HEK293 (cell line): ENCODE measurements at regions not wholly inside any gene's neighbourhood (a gene's known extent, or its start where the extent isn't known, plus 50 kb on each side); places are given as distances from the start of the nearest gene placed in this dataset.

Experiments
- CTCF ChIA-PET: fragments of 350-600 bp; formaldehyde crosslinking; extraction: SDS; loops from one replicate; lab custom pipeline; 2021; ENCODE audit warnings: antibody characterized with exemption; lab: Yijun Ruan, JAX
- POLR2A ChIA-PET: fragments of 300-600 bp; formaldehyde crosslinking; extraction: SDS; loops from one replicate; lab custom pipeline; 2020; ENCODE audit warnings: antibody characterized with exemption, inconsistent platforms; lab: Yijun Ruan, JAX
- H3K27ac ChIP-seq: fragments of 200-500 bp; sonication (Bioruptor generic); 2 replicates; pipeline ENCODE4 v1.5.1; 2014; ENCODE audit warnings: low read depth, low read length, control low read depth, inconsistent platforms; ENCODE audit errors: extremely low read depth
- H3K36me3 ChIP-seq, 2 experiments: fragments of 200-500 bp in 1 of 2; sonication (Bioruptor generic) in 1 of 2; 1 replicate in 1 of 2; 2 replicates in 1 of 2; pipeline ENCODE4 v1.5.1; 2014 to 2017; ENCODE audit warnings: inconsistent platforms in 2 of 2, low read length in 2 of 2; ENCODE audit not compliant: control insufficient read depth in 2 of 2, insufficient read depth in 1 of 2
- H3K4me1 ChIP-seq: fragments of 200-500 bp; sonication (Bioruptor generic); 2 replicates; pipeline ENCODE4 v1.5.1; 2014; ENCODE audit warnings: mild to moderate bottlenecking, low read length, inconsistent platforms; ENCODE audit not compliant: control insufficient read depth, insufficient read depth
- H3K4me3 ChIP-seq: 2 replicates; pipeline ENCODE4 v1.5.1; 2011; ENCODE audit warnings: low read depth, mild to moderate bottlenecking, control low read depth, low read length, moderate library complexity
- H3K9me3 ChIP-seq: fragments of 200-500 bp; sonication (Bioruptor generic); 2 replicates; pipeline ENCODE4 v1.5.1; 2014; ENCODE audit warnings: low read depth, low read length, inconsistent platforms; ENCODE audit not compliant: control insufficient read depth, insufficient read depth
- ELK4 ChIP-seq: IDR thresholded peaks from 2 replicates; pipeline ENCODE4 v1.6.1; 2011; ENCODE audit warnings: mild to moderate bottlenecking, low read depth, low read length, borderline replicate concordance
- GLI4 ChIP-seq: fragments of 450-650 bp; formaldehyde crosslinking; IDR thresholded peaks from 2 replicates; pipeline ENCODE4 v1.5.1; 2016; ENCODE audit warnings: missing biosample characterization, missing genetic modification characterization
- KLF7 ChIP-seq: fragments of 450-650 bp; formaldehyde crosslinking; IDR thresholded peaks from 2 replicates; pipeline ENCODE4 v1.5.1; 2016; ENCODE audit warnings: missing biosample characterization, missing genetic modification characterization, borderline replicate concordance
- PRDM6 ChIP-seq: fragments of 450-650 bp; formaldehyde crosslinking; IDR thresholded peaks from 2 replicates; pipeline ENCODE4 v1.5.1; 2017; ENCODE audit warnings: missing biosample characterization, missing genetic modification characterization
- ZBTB20 ChIP-seq: fragments of 450-650 bp; formaldehyde crosslinking; IDR thresholded peaks from 2 replicates; pipeline ENCODE4 v1.5.1; 2016; ENCODE audit warnings: missing biosample characterization, missing genetic modification characterization
- ZFP3 ChIP-seq: fragments of 450-650 bp; formaldehyde crosslinking; IDR thresholded peaks from 2 replicates; pipeline ENCODE4 v1.5.1; 2016; ENCODE audit warnings: low read depth, missing biosample characterization, missing genetic modification characterization
- ZNF280D ChIP-seq: fragments of 450-650 bp; formaldehyde crosslinking; IDR thresholded peaks from 2 replicates; pipeline ENCODE4 v1.5.1; 2016; ENCODE audit warnings: missing biosample characterization, missing genetic modification characterization
- ZNF302 ChIP-seq: fragments of 450-650 bp; formaldehyde crosslinking; IDR thresholded peaks from 2 replicates; pipeline ENCODE4 v1.5.1; 2016; ENCODE audit warnings: missing biosample characterization, missing genetic modification characterization, low read depth
- ZNF585B ChIP-seq: fragments of 450-650 bp; formaldehyde crosslinking; IDR thresholded peaks from 2 replicates; pipeline ENCODE4 v1.5.1; 2016; ENCODE audit warnings: missing biosample characterization, missing genetic modification characterization
- ZNF624 ChIP-seq: fragments of 450-650 bp; formaldehyde crosslinking; IDR thresholded peaks from 2 replicates; pipeline ENCODE4 v1.5.1; 2017; ENCODE audit warnings: missing biosample characterization, missing genetic modification characterization
- TF ChIP-seq, protein P1 (sequence below): fragments of 450-650 bp; formaldehyde crosslinking; IDR thresholded peaks from 2 replicates; pipeline ENCODE4 v1.5.0; 2017; ENCODE audit warnings: missing biosample characterization, missing genetic modification characterization, borderline replicate concordance
- TF ChIP-seq, protein P2 (sequence below): fragments of 450-650 bp; formaldehyde crosslinking; IDR thresholded peaks from 2 replicates; pipeline ENCODE4 v1.5.1; 2016; ENCODE audit warnings: missing biosample characterization, missing genetic modification characterization
- TF ChIP-seq, protein P3 (sequence below): fragments of 450-650 bp; formaldehyde crosslinking; IDR thresholded peaks from 2 replicates; pipeline ENCODE4 v1.5.1; 2016; ENCODE audit warnings: missing biosample characterization, missing genetic modification characterization
- TF ChIP-seq, protein P4 (sequence below): fragments of 450-650 bp; formaldehyde crosslinking; IDR thresholded peaks from 2 replicates; pipeline ENCODE4 v1.5.1; 2016; ENCODE audit warnings: missing biosample characterization, missing genetic modification characterization, low read depth

- no peak overlapping the region for H3K4me3 ChIP-seq
Observed at GRCh38 chr10:131032329-131033165, 279.0 kb downstream of the TCERG1L start.

GRCh38 chr10:131033166-131034085, 278.1 kb downstream of the TCERG1L start:
- Histone ChIP-seq H3K36me3 (no peaks in the 10 kb centered on the region), H3K4me3 (no peak overlapping the region), H3K9me3 (no peaks in the 10 kb centered on the region), H3K27ac (no peak overlapping the region), H3K4me1 (no peaks in the 10 kb centered on the region)
- TF ChIP-seq ZNF585B (tag by site-specific recombination) (no peak), ZNF624 (tag by site-specific recombination) (no peak), ZNF302 (tag by site-specific recombination) (no peak), GLI4 (tag by site-specific recombination) (no peak)
- TF ChIP-seq, protein P1, sequence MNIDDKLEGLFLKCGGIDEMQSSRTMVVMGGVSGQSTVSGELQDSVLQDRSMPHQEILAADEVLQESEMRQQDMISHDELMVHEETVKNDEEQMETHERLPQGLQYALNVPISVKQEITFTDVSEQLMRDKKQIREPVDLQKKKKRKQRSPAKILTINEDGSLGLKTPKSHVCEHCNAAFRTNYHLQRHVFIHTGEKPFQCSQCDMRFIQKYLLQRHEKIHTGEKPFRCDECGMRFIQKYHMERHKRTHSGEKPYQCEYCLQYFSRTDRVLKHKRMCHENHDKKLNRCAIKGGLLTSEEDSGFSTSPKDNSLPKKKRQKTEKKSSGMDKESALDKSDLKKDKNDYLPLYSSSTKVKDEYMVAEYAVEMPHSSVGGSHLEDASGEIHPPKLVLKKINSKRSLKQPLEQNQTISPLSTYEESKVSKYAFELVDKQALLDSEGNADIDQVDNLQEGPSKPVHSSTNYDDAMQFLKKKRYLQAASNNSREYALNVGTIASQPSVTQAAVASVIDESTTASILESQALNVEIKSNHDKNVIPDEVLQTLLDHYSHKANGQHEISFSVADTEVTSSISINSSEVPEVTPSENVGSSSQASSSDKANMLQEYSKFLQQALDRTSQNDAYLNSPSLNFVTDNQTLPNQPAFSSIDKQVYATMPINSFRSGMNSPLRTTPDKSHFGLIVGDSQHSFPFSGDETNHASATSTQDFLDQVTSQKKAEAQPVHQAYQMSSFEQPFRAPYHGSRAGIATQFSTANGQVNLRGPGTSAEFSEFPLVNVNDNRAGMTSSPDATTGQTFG (tag by site-specific recombination): no peak
- POLR2A ChIA-PET: no interaction called here
- CTCF ChIA-PET: no interaction called here

More at GRCh38 chr10:131032329-131033165, 279.0 kb downstream of the TCERG1L start:
- Histone ChIP-seq H3K9me3 (no peaks in the 10 kb centered on the region), H3K36me3 (no peaks in the 10 kb centered on the region)
- ChIA-PET POLR2A (no interaction called here), CTCF (no interaction called here)
- TF ChIP-seq ELK4: no peak
- no peak for TF ChIP-seq PRDM6
- no peak for TF ChIP-seq ZBTB20
- TF ChIP-seq, protein P2, sequence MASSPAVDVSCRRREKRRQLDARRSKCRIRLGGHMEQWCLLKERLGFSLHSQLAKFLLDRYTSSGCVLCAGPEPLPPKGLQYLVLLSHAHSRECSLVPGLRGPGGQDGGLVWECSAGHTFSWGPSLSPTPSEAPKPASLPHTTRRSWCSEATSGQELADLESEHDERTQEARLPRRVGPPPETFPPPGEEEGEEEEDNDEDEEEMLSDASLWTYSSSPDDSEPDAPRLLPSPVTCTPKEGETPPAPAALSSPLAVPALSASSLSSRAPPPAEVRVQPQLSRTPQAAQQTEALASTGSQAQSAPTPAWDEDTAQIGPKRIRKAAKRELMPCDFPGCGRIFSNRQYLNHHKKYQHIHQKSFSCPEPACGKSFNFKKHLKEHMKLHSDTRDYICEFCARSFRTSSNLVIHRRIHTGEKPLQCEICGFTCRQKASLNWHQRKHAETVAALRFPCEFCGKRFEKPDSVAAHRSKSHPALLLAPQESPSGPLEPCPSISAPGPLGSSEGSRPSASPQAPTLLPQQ: no peak
- TF ChIP-seq, all 188 proteins: peak for 0
- Histone ChIP-seq H3K4me1 (no peaks in the 10 kb centered on the region), H3K27ac (no peak overlapping the region)

DNA sequence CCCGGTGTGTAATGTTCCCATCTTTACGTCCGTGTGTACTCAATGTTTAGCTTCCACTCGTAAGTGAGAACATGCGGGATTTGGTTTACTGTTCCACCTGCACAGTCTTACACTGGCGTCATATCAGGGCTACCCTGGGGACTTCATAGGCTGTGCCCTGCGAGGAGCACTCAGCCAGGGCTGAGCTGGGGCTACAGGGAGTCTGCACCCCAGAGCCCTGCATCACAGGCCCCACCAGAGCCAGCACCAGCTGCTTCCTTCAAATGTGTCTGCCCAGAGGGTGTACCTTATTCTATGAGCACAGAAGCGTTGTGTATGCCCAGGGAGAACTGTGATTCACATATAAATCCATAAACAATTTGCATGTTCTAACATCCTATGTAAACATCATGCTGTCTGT, 277.1 kb downstream of the TCERG1L start:
- H3K27ac ChIP-seq: no peak overlapping the region
- H3K4me1 ChIP-seq: no peaks in the 10 kb centered on the region
- H3K4me3 ChIP-seq: no peak overlapping the region
- H3K36me3 ChIP-seq: no peaks in the 10 kb centered on the region
- POLR2A ChIA-PET: no interaction called here
- CTCF ChIA-PET: no interaction called here
- H3K9me3 ChIP-seq: no peaks in the 10 kb centered on the region
- TF ChIP-seq ZNF280D (no peak), KLF7 (tag by site-specific recombination) (no peak), ZFP3 (tag by site-specific recombination) (no peak)
- TF ChIP-seq, protein P3, sequence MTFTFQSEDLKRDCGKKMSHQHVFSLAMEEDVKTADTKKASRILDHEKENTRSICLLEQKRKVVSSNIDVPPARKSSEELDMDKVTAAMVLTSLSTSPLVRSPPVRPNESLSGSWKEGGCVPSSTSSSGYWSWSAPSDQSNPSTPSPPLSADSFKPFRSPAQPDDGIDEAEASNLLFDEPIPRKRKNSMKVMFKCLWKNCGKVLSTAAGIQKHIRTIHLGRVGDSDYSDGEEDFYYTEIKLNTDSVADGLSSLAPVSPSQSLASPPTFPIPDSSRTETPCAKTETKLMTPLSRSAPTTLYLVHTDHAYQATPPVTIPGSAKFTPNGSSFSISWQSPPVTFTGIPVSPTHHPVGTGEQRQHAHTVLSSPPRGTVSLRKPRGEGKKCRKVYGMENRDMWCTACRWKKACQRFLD (tag by site-specific recombination): no peak
- TF ChIP-seq, protein P4, sequence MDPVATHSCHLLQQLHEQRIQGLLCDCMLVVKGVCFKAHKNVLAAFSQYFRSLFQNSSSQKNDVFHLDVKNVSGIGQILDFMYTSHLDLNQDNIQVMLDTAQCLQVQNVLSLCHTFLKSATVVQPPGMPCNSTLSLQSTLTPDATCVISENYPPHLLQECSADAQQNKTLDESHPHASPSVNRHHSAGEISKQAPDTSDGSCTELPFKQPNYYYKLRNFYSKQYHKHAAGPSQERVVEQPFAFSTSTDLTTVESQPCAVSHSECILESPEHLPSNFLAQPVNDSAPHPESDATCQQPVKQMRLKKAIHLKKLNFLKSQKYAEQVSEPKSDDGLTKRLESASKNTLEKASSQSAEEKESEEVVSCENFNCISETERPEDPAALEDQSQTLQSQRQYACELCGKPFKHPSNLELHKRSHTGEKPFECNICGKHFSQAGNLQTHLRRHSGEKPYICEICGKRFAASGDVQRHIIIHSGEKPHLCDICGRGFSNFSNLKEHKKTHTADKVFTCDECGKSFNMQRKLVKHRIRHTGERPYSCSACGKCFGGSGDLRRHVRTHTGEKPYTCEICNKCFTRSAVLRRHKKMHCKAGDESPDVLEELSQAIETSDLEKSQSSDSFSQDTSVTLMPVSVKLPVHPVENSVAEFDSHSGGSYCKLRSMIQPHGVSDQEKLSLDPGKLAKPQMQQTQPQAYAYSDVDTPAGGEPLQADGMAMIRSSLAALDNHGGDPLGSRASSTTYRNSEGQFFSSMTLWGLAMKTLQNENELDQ (tag by site-specific recombination): no peak
